ENCODE measurements at regions not wholly inside any gene's neighbourhood (a gene's known extent, or its start where the extent isn't known, plus 50 kb on each side); places are given as distances from the start of the nearest gene placed in this dataset.
"Not testable (repeated sequence)": the region's sequence is repeated elsewhere in the genome, so short reads cannot be mapped to it uniquely, and the experiment has no call there.

DNA sequence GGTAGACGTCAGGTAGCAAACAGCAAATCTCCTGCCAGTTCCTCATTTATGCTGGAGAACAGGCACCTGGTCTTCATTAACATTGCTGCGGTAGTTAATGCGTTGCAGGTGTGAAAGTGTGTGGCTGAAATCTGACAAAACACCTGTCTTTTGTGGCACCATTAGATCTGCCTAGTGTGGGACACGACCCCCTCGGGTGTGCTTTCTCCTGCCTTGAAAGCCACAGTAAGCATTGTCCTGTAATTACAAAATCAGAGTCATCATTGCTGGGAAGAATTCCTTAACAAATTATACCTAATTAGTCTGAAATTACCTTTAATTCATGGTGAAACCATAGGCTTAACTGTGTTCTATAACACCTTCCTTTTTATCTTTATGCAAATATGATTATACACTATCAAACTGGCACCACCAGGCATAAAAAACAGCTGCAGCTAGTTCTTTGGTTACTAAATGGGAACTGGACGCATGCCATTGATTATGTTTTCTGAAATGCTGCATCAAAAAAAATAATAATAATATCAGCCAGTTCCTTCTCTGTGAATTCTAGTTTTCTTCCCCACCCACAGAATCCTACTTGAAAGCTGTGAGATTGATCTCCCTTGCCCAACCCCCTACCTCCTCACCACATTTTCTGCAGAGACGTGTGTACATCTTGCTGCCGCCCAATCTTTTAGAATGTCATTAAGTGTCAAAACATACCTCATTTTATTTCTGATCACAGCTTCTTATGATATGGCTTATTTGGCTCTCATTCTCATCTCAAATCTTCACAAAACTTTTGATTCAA, 374.0 kb downstream of the NFIB start:
- no peak for DNase-seq

DNA sequence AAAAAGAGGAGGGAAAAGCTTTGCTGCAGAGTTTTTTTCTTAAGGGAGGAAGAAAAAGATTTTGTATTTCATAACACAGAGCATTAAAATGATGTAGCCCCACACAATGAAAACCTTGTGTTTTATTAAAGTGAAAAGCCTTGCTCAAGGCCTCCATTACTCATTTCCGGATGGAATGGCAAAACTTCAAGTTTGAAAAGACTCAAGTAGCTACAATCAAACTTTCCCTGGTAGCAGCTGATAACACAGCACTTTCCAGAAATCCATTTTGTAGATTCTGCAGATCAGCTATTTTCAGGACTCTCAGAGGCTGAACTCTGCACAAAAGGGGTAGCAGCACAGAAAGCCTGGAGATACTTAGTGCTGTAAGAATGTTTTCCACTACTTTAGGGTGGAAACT, 374.8 kb downstream of the NFIB start:
- DNase-seq = no peak

DNA sequence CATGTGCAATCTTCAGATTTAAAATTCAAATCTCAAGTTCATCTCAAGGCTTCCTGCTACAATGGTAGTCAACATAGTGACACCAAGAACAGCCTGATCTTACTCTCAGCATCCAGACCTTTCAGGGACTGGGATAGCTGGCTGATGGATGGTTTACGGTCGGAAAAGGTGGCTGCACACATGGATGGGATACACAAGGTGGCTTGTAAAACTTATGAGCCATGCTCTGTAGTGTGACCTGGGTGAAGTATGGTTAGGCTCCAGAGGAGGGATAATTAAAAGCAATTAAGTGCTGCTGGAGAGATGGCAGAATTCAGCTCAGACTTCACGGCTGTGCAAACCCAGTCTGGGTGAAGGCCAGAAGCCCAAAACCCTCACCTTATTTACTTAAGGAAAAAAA, 379.5 kb downstream of the NFIB start:
- no peak for DNase-seq

DNA sequence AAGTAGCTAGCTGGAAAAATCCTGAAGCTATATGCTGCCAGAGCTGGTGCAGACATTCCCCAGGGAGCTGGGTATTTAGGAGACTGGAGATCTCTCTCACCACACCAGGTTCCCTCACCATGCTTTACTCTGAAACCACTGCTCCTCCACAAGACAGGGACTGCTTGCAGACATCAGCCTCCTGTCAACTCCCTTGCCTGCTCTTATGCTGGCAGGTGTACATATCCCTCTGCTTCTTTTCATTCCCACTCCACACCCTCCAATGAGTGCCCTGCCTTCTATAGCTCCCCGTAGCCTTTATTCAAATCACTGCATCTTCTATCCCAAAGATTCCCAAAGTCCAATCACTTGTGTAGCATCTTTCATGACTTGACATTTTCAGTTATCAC, 380.7 kb downstream of the NFIB start:
- no peak for DNase-seq

DNA sequence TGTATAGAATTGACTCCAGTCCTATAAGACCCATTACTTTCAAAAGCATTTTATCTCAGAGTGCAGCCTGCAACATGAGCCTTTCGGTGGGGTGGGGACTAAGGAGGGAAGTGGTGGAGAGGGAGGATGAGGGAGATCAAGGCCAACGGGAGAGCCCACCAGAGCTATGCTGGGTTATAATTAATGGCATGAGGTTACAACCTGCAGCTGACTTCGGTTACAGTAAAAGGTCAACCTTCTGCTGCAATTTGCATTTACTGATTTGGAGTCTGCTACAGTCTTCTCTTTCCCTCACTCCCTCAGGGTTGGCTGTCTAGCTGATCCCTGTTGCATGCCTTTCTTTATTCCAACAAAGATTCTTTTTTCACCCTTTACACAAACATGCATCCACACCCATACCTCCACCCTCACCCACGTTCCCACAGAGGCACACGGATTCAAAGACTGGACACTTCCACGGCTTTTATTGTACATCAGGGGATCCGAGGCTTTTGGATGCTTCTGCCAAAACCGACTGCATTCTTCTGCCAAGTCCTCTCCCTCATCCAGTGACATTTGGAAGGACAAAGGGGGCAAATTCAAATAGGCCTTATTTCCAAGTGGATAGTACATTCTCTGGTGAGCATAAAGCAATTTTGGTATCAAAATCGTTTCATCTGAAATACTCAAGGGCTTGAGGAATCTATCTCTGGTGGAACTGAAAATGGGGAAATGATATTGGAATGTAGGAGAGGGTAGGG, 381.2 kb downstream of the NFIB start:
- DNase-seq = no peak

DNA sequence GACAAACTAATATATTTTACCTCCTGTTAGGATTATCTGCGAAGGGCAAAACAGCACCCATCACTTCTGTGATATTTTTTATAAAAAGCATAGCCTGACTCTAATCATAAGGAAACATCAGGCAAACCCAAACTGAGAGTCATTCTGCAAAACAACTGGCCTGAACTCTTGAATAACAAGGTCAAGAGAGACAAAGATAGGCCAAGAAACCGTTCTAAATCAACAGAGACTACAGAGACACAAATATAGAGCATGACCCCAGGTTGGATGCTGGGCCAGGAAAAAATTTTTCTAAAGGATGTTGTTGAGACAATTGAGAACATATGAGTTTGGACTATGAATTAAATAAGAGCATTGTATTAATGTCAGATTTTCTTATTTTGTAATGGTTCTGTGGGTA, 384.9 kb downstream of the NFIB start:
- DNase-seq = no peak

DNA sequence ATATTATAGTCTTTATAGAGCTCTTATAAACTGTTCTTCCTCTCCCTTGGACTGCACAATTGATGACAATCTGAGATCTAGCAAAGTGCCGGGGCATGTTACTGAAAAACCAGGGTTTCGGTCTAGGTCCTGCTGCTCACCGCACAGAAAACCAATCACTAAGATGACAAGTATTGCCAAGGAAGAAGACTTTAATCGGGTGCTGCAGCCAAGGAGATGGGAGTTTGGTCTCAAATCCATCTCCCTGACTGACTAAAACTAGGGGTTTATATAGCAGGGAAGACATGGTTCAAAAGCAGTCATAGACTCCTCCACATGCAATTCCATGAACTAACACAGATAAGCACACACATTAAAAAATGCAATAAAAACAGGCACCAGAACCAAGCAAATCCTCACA, 390.6 kb downstream of the NFIB start:
- no peak for DNase-seq

DNA sequence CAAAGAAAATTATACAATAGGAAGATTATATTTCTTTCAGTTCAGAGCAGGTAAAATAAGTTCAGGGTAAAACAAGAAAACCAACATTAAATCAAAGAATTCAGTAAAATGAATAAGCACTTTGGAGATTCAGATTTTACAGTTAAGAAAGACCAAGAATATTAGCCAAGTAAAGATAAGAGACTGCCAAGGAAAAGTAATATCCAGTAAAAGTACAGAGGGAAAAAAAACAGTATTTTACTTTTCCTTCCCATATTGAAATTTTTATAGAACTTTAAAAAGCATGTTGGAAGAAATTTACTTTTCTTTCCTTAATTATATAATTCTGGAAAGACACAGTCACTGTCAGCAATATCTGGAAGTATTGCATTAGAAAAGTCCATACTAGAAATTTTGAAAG, 393.4 kb downstream of the NFIB start:
- no peak for DNase-seq

DNA sequence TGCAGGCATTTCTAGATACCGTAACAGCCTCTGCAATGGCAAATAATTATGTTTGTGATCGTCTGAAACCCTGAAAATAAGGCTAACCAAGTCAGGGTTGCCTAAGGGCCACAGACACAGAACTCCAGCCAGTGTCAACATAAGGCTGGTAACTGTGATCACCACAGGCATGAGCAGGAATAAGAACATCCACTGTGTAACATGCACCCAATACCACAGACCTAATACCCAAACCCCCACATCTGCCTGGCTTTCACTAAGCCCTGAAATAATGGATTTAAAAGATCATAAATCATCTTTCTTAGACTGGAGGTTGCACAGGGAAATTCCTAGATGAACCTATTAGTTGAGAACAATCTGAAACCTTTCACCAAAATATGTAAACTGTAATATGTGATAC, 394.5 kb downstream of the NFIB start:
- DNase-seq = no peak

DNA sequence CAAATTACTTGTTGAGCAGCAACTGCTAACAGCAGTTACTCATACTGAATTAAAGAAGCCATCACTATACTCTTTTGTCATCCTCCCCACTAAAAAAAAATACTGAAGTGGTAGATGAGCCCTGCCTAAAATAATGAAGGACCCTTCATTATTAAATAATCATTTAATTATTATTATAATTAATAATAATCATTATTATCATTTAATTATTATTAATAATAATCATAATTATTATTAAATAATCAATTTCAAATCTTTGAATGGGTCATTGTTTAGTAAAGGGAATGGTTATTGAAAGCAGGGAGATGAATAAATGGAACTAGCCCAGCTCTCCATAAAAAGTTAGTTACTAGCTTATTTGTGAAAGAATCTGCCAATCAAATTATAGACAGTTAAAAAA, 396.4 kb downstream of the NFIB start:
- DNase-seq = no peak

DNA sequence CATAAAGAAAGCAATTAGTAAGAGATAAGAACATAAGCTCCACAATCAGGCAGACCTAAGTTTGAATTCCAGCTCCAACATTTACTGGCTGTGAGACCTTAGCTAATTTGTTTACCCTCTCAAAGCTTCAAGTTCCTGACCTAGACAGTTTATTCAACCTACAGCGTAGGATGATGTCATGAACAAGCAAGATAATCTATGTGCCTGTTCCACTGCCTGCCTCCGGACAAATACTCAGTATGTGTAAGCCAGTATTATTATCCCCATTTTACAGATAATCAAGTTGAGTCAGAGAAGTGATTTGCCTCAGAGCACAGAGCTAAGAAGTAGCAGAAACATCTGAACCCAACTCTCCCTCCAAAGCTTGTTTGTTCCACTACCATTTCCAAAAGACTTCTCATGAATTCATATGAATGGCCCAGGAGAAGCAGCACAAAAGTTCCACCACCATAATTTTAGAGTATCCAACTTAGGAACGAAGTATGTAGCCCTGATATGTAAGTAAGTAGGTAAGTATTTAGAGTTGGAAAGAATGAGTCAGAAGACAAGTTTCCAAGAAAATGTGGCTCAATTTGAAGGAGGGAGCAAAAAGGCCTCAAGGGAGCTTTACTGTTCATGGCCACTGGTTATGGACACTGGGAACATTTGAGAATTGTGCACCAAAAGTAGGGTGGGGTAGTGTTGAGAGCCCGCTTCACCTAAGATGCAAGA, 398.2 kb downstream of the NFIB start:
- no peak for DNase-seq

DNA sequence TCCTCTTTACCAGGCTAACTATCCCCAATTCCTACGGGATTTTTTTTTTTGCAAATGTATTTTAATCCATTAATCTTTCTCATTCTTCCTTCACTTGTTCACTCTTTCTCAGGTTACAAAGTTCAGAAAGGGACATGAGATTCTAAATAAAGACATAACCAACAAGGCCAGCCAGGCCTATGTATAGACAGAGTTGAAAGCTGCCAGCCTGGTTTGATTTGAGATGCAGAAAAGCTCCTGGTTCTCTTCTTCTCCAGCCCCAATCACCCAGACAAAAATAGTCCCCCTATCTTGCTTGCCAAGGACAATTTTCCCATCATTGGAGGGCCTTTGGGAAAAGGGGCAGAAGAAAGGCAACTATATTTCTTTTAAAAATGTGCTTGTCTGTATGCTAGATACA, 398.8 kb downstream of the NFIB start:
- no peak for DNase-seq

DNA sequence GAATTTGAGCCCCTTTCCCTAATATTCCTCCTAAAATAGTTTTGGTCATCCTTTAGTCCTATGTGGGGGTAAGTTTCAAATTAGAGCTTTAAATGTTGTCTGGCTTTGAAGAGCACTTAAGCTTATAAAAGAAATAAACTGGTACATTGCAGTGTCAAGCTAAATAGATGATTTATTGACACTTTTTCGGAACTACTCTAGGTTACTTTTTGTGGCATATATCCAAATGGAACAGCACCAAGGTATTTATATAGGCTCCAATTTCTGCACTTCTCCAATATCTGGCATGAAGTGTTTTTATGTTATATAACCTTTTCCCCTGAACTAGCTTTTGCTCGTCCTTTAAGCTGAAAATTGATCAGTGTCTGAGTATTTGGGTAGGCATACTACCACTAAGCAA, 402.5 kb downstream of the NFIB start:
- no peak for DNase-seq

DNA sequence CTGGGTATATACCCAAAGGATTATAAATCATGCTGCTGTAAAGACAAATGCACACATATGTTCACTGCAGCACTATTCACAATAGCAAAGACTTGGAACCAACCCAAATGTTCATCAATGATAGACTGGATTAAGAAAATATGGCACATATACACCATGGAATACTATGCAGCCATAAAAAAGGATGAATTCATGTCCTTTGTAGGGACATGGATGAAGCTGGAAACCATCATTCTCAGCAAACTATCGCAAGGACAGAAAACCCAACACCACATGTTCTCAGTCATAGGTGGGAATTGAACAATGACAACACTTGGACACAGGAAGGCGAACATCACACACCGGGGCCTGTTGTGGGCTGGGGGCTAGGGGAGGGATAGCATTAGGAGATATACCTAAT, 406.1 kb downstream of the NFIB start:
- not testable (repeated sequence) for DNase-seq

DNA sequence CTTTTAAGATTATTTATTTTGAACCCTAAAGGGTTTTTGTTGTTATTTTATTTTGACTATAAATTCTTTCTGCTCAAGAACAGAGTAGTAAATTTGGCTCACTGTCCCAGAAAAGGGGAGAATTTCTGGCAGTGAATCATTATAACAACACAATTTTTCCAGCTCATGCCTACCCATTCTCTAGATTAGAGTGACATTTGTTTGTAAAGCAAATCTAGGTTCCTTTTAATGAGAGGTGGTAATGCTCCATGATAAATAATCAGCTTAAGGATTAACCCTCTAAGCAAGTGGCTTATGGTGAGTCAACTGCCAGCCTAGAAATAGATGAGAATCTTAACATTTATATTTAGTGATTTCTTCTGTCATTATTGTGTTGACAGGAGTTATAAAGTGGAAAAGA, 409.2 kb downstream of the NFIB start:
- no peak for DNase-seq

DNA sequence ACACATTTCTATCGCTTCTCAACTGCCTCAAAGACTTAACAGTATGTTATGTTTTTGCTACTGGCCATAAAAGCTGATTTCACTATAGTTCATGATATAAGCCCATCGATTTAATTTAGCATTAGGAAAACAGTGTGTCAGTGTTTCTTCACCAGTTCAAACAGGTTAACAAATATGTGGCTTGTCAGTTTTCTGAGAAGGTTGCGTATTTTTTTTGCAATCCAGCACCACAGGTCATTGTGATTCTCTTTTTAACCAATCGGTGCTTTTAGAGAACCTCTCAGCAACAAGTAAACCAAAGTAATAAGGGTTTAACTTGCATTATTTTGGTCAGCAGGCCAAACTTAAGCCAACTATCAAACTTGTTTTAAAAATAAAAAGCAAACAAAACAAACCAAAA, 409.6 kb downstream of the NFIB start:
- no peak for DNase-seq

DNA sequence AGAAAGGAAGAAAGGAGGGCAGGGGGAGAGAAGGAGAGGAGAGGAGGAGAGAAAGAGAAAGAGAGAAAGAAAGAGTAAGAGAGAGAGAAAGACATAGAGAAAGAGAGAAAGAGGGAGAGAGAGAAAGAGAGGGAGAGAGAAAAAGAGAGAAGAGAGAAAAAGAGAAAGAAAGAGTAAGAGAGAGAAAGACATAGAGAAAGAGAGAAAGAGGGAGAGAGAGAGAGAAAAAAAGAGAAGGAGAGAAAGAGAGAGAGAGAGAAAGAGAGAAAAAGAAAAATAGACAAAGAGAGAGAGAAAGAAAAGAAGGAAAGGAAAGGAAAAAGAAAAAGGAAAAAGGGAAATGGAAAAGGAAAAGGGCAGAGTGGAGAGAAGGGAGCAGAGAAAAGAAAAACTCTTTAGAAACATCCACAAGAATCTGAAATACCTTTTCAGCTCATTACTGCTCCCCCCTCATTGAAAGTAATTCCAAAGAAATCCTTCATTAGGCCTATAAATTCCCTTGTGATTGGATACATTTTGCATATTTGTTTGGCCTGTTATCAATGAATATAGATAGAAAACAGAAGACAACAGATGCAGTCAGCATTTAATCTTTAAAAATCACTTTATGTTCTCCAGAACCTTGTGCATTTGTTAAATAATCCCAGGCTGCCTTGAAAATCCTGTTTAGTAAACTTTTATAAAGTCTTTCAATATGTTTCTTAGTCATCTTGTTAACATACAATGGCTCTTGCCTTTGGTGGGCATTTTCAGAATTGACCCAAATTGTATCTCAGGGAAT, 411.5 kb downstream of the NFIB start:
- DNase-seq = no peak

DNA sequence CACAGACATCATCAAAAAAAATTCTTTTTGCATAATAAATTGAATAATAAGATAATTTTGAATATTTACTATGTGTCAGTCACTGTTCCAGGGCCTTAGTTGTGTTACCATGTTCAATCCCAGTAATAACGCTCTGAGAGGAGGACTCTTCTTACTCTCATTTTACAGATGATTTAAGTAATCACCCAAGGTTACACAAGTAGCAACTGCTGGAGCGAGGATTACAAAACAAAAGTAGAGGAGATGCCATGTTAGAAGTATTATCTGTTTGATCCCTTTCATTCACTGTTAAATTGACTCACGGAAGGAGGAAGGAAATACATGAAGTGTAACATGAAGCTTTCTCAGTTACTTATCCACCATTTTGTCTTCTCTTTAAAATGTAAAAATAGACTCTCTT, 412.8 kb downstream of the NFIB start:
- DNase-seq = no peak

DNA sequence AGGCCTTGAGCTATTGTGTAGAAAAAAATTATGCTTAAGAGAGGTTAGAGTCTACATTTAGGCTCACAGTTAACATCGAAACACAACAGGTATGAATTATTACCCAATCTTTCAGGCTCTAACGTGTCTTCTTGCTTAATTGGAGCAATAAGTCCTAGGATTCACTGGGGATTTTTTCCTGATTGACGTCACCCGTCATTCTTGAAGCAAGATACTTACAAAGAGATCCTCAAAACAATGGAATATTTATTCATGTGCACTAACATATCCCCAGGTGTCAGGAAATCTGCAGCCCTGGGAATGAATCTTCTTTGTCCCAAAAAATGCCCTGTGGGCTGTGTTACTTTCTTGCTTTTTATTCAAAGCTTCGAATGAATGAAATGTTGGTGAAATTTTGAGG, 413.5 kb downstream of the NFIB start:
- no peak for DNase-seq

DNA sequence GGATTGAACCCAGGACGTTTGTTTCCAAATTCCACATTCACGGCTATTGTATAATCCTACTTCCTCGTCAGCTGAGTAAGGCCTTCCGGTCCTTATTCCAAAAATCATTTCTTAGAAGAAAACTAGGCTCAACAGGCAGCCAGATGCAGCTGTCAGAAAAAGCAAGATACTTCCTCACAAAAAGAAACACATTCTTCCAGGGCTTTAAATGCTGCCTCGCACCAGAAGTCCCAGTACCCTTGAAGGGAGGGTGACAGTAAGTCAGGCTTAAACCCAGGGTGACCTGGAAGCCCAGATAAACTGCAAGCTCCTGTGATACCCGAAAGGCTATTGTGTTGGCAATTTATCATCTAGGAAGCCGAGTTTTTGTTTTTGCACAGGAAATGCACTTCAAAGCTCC, 414.0 kb downstream of the NFIB start:
- DNase-seq = no peak

DNA sequence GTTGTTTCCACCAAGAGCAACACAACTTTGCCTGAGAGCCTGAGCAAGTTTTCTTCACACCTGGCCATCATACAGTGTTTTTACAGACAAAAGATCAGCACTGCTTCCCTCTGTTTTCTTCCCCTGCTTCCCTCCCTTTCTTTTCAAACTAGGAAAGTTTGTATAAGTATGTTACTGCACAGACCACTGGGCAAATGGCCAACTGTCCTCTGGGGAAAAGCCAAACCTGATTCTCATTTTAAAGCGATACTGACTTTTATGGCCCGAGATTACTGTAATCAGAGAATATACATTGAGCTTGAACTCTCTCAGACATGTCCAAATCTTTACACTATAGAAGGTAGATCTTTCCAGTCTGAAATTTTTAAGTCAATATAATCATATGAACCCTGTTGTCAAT, 415.0 kb downstream of the NFIB start:
- DNase-seq = no peak

DNA sequence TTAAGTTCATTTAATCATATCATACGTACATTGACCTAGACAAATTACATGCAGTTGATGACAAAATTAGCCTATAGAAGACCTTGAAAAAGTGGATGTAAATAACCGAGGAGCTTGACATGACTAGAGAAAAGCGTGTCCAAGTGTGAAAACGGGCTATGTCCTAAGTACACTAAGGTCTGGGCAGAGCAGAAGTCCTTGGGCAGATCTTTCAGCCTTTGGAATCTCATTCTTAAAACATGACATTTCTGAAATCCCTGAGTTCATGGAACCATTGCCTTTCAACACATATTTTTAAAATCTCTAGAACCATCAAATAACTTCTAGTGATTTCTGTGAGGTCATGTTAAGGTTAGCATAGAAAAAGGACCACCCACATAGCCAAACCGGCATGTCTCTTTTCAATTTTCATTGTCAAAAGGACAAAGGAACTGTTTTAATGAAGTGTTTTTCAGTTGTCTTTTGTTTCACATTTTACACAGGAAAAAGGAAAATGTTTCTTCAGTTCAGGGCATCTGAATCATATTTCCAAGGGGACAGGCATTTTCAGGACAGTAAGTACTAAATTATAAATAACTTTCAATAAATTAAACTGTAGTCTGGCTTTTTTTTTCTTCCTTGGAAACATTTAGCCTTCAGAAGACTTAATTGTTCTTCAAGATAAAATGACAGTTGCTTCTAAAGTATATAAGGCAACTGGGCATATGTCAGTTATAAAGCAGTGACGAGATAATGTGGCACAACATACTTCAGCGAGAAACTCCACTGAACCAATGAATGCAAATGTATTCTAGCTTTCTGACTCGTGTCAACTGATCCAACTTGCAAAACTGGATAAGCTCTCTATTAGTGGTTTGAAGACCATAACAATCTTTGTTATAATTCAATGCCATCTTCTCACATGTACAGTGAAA, 416.8 kb downstream of the NFIB start:
- no peak for DNase-seq
